BE2C (cell line): ENCODE measurements at regions not wholly inside any gene's neighbourhood (a gene's known extent, or its start where the extent isn't known, plus 50 kb on each side); places are given as distances from the start of the nearest gene placed in this dataset.

Experiments
- DNase-seq: peaks from one replicate; pipeline ENCODE4 v3.0.0-alpha.2; 2020
- H3K27me3 ChIP-seq: fragments of 250-450 bp; sonication (Bioruptor Pico); 2 replicates; pipeline ENCODE4 v1.5.1; 2020; ENCODE audit warnings: mild to moderate bottlenecking
- H3K36me3 ChIP-seq: fragments of 250-450 bp; sonication (Bioruptor Pico); 2 replicates; pipeline ENCODE4 v1.5.1; 2020; ENCODE audit warnings: mild to moderate bottlenecking
- H3K4me1 ChIP-seq: fragments of 250-450 bp; sonication (Bioruptor Pico); 2 replicates; pipeline ENCODE4 v1.5.1; 2020
- H3K4me3 ChIP-seq: 2 replicates; pipeline ENCODE4 v1.5.1; 2011; ENCODE audit warnings: low read depth, low read length
- H3K9me3 ChIP-seq: fragments of 250-450 bp; sonication (Bioruptor Pico); 2 replicates; pipeline ENCODE4 v1.5.1; 2020
- TF ChIP-seq, protein P1 (sequence below): IDR thresholded peaks from 2 replicates; pipeline ENCODE4 v1.5.1; 2012; ENCODE audit warnings: mild to moderate bottlenecking, low read depth, low read length

DNA sequence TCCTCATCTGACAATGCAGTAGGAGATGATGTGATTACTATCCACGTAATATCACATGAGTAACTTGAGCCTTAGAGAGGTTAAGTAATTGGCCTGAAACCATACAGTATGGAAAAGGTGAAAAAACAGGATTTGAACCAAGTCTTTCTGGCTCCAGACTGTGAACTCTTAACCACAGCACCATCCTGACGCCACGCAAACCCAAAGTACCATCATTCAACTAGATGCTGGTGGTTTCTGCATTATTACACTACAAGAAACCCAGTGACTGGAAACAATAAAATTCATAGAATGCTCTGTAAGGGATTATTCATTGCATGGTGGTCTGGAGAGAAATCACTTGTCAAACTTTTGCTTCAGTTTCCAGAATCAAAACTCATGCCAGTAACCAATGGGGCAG, 90.7 kb downstream of the MAB21L3 start:
- Histone ChIP-seq H3K36me3 (no peaks in the 10 kb centered on the region), H3K4me3 (no peak overlapping the region), H3K4me1 (no peaks in the 10 kb centered on the region; the same call in 1 of the 2 replicates), H3K9me3 (no peaks in the 10 kb centered on the region), H3K27me3 (no peaks in the 10 kb centered on the region)
- TF ChIP-seq, protein P1, sequence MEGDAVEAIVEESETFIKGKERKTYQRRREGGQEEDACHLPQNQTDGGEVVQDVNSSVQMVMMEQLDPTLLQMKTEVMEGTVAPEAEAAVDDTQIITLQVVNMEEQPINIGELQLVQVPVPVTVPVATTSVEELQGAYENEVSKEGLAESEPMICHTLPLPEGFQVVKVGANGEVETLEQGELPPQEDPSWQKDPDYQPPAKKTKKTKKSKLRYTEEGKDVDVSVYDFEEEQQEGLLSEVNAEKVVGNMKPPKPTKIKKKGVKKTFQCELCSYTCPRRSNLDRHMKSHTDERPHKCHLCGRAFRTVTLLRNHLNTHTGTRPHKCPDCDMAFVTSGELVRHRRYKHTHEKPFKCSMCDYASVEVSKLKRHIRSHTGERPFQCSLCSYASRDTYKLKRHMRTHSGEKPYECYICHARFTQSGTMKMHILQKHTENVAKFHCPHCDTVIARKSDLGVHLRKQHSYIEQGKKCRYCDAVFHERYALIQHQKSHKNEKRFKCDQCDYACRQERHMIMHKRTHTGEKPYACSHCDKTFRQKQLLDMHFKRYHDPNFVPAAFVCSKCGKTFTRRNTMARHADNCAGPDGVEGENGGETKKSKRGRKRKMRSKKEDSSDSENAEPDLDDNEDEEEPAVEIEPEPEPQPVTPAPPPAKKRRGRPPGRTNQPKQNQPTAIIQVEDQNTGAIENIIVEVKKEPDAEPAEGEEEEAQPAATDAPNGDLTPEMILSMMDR: no peak
- DNase-seq: no peak

DNA sequence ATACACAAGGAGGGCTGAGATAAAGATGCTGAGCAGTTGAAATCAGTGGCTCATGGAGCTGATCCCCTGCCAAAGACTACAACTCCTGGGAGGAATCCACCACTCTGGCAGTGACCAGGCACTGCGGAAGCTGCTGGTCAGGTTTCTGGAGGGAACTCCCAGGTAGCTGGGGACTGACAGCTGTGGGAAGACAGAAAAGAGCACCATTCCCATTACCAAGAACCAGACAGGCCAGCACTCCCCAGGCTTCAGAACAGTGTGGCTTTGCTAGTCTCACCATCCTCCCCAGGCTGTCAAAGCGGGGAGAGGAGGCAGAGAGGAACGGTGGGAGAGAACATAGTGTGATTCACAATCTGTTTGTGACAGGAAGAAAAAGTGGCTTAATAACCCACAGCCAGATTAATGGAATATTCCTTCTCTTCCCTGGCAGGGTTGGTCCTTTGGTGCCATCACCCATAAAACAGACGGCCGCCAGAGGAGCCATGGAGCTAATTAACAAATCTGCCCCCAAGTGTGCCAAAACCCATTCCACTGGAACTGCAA, 92.1 kb downstream of the MAB21L3 start:
- no peak for DNase-seq

DNA sequence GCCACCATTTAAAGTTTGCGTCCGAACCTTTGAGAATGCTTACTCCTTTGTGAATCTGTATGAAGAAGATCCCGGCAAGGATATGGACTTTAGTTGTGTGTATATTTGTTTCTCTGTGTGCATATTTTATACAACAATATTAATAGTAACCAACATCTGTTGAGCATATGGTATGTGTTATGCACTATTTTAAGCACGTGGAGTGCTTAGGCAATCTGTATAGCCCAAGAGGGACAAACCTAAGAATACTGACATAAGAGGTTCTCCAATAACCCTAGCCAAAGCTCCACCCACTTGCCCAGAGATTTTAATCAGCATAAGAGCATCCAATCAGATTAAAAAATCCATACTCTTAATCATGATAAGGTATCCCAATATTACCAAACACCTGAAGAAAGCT, 92.7 kb downstream of the MAB21L3 start:
- TF ChIP-seq, protein P1: no peak
- H3K27me3 ChIP-seq: no peaks in the 10 kb centered on the region
- H3K4me1 ChIP-seq: no peaks in the 10 kb centered on the region; the same call in 1 of the 2 replicates
- no peak for DNase-seq
- H3K9me3 ChIP-seq: no peaks in the 10 kb centered on the region
- H3K4me3 ChIP-seq: no peak overlapping the region
- no peaks in the 10 kb centered on the region for H3K36me3 ChIP-seq

More for the DNA sequence above, 92.1 kb downstream of the MAB21L3 start:
- H3K4me3 ChIP-seq: no peak overlapping the region
- TF ChIP-seq, protein P1: no peak
- H3K27me3 ChIP-seq: no peaks in the 10 kb centered on the region
- H3K4me1 ChIP-seq: no peaks in the 10 kb centered on the region; the same call in 1 of the 2 replicates
- no peaks in the 10 kb centered on the region for H3K36me3 ChIP-seq
- no peaks in the 10 kb centered on the region for H3K9me3 ChIP-seq

GRCh38 chr1:116205941-116206679, 94.9 kb downstream of the MAB21L3 start:
- TF ChIP-seq, protein P1: no peak
- H3K4me3 ChIP-seq: no peak overlapping the region
- H3K4me1 ChIP-seq: no peaks in the 10 kb centered on the region; the same call in 1 of the 2 replicates
- DNase-seq: no peak
- no peaks in the 10 kb centered on the region for H3K9me3 ChIP-seq
- no peaks in the 10 kb centered on the region for H3K36me3 ChIP-seq
- H3K27me3 ChIP-seq: no peaks in the 10 kb centered on the region

DNA sequence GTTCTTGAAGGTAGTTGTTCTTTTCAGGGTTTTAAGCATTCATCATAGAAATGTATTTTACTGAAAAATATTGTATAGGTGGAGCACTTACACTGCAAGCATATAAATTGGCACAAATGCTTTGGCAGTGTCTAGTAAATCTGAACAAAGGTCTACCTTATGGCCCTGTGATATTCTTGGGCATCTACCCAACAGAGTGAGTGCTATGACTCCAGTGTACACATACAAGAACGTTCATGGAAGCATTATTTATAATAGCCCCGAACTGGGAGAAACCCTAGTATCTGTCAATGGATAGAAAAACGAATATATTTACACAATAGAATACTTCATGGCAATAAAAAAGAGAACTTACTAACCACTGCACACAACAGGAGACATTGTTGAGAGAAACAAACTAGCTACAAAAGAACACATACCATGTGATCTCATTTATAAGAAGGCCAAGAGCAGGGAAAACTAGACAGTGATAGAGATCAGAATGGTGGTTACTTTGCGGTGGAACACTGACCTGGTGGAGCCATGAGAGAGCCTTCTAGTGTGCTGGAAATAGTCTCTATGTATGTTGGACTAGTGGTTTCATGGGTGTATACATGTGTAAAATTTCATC, 96.0 kb downstream of the MAB21L3 start:
- TF ChIP-seq, protein P1: no peak
- no peaks in the 10 kb centered on the region for H3K27me3 ChIP-seq

GRCh38 chr1:116208136-116208535, 96.9 kb downstream of the MAB21L3 start:
- Histone ChIP-seq H3K4me3 (no peak overlapping the region), H3K27me3 (no peaks in the 10 kb centered on the region), H3K4me1 (no peaks in the 10 kb centered on the region), H3K9me3 (no peaks in the 10 kb centered on the region), H3K36me3 (no peaks in the 10 kb centered on the region)
- TF ChIP-seq, protein P1: no peak
- no peak for DNase-seq

More for the DNA sequence above, 96.0 kb downstream of the MAB21L3 start:
- H3K36me3 ChIP-seq: no peaks in the 10 kb centered on the region
- no peaks in the 10 kb centered on the region for H3K4me1 ChIP-seq
- no peak overlapping the region for H3K4me3 ChIP-seq
- no peaks in the 10 kb centered on the region for H3K9me3 ChIP-seq
- DNase-seq: no peak
